ENCODE measurements at regions not wholly inside any gene's neighbourhood (a gene's known extent, or its start where the extent isn't known, plus 50 kb on each side); places are given as distances from the start of the nearest gene placed in this dataset.

- TF ChIP-seq POLR2A (IDR thresholded peaks at IDR 0.05) (no peak), POLR2AphosphoS5 (IDR thresholded peaks at IDR 0.05) (no peak)
- TF ChIP-seq, protein P1, sequence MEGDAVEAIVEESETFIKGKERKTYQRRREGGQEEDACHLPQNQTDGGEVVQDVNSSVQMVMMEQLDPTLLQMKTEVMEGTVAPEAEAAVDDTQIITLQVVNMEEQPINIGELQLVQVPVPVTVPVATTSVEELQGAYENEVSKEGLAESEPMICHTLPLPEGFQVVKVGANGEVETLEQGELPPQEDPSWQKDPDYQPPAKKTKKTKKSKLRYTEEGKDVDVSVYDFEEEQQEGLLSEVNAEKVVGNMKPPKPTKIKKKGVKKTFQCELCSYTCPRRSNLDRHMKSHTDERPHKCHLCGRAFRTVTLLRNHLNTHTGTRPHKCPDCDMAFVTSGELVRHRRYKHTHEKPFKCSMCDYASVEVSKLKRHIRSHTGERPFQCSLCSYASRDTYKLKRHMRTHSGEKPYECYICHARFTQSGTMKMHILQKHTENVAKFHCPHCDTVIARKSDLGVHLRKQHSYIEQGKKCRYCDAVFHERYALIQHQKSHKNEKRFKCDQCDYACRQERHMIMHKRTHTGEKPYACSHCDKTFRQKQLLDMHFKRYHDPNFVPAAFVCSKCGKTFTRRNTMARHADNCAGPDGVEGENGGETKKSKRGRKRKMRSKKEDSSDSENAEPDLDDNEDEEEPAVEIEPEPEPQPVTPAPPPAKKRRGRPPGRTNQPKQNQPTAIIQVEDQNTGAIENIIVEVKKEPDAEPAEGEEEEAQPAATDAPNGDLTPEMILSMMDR (IDR thresholded peaks at IDR 0.05): no peak
Observed at GRCh38 chr1:168894397-168894903, 165.4 kb upstream of the DPT start.

All from upper lobe of left lung (tissue), 4 donors.